HG03354 (cell line): ENCODE measurements at regions not wholly inside any gene's neighbourhood (a gene's known extent, or its start where the extent isn't known, plus 50 kb on each side); places are given as distances from the start of the nearest gene placed in this dataset.
A peak's percentile ranks its signal among the peaks of the same experiment; 100 is the strongest.

ENCODE experiments used
- ATAC-seq: cut with Tn5 transposase; IDR thresholded peaks from one replicate; pipeline ENCODE4 v1.9.1; 2021; ENCODE audit warnings: mild to moderate bottlenecking; ENCODE audit not compliant: unreplicated experiment, poor library complexity, severe bottlenecking

DNA sequence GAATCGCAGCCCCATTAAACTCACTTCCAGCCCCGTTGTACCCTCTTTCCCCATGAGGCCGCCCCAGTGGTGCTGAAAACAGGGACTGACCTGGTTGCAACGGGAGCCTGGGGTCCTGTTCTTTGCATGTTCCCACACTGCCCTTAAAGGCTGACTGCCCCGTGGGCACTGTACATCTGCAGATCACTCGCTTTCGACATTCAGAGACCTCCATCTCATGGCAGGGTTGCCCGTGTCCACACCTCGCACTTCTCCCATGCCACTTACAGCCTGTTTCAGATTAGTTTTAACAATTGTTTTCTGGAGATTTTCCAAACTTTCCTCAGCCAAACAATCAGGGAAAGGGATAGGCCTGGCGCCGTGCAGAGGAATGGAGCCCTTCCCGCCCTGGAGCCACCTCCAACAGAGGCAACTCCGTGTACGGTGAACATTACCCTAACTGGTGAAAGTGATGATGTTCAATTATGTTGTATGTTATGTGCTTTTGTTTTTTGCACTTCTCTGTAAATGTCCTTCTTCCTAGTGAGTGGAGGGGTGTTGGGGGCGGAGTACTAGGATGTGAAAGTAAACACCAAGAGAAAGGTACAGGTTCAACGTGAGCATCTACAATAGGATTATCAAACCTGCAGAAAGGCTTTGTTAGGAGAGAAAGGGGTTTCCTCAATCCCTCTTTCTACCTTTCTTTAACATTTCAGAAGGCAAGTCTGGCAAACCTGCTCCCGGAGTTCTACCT is 262.8 kb downstream of the FOXO1 start:
- no peak for ATAC-seq

- no peak for ATAC-seq
Measured at GRCh38 chr13:40404407-40404806, 262.0 kb downstream of the FOXO1 start.

GRCh38 chr13:40404967-40405716 is 261.3 kb downstream of the FOXO1 start:
- ATAC-seq, result no peak

DNA sequence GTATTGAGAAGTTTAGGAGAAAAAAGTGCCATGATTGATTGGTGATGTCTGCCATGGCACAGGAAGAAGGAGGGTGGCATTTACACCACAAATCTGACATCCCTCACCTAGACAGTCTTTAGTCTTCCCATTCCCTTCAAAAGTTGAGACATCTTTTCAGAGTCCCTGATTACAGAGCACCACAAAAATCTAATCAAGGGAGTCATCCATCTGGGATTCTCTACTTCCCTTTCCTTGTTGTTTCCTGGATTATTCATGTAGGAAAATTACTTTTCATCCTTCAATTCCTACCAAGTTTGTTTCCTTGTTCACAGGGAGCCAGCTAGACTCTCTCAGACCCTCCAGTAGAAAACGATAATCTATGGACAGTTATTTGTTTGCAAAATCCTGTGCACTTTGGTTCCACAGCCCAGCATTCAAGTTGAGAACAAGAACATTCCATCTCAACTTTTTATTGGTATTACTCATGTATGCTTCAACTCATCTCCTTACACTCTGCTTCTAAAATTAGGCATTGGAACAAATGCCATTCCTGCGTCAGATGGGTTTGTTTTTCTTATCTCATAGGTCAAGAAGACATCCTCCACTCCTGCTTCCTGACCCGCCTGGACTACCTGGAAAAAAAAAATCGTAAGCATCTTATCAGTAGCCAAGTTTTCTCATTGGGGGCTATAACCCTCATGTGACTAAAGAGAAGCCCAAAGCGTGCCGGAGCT is 259.9 kb downstream of the FOXO1 start:
- no peak for ATAC-seq

- ATAC-seq, result no peak
Measured at GRCh38 chr13:40407567-40407966, 258.9 kb downstream of the FOXO1 start.

- ATAC-seq, result no peak
Measured at GRCh38 chr13:40408602-40409001, 257.8 kb downstream of the FOXO1 start.

DNA sequence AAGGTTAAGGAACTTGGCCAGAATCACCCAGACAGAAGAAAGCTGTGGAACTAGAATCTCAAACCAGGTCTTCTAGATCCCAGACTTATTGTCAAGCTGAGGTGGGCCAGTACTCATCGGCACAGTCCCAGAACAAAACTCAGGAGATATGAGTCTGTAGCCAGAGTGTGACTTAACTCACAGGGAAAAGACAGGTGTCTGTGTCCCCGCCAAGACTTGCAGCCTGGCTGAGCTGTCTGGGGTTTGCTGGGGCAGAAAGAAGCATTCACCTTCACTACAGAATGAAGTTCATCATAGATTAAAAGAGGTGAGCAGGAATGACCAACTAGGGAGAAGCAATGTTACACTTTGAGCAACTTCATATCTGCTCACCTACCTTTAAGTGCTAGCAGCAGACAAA is 257.2 kb downstream of the FOXO1 start:
- no peak for ATAC-seq

DNA sequence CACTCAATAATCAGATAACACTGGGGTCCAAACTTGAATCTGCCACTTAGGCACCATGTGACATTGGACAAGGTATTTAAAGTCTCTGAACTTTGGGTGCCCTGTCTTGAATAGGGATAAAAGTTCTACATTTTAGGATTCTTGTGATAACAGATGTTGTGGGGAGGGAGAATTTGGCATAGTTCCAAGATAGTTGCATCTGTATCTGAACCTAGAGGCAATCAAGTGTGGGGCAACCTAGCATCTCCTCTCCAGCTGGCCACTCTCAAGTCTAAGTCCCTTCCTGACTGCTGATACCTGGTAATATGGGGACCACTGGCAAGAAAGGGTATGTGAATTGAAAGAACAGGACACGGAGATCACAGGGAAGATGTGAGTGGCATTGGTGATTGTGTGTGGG is 256.1 kb downstream of the FOXO1 start:
- ATAC-seq, result no peak

GRCh38 chr13:40420160-40420740 is 246.2 kb downstream of the FOXO1 start:
- no peak for ATAC-seq

DNA sequence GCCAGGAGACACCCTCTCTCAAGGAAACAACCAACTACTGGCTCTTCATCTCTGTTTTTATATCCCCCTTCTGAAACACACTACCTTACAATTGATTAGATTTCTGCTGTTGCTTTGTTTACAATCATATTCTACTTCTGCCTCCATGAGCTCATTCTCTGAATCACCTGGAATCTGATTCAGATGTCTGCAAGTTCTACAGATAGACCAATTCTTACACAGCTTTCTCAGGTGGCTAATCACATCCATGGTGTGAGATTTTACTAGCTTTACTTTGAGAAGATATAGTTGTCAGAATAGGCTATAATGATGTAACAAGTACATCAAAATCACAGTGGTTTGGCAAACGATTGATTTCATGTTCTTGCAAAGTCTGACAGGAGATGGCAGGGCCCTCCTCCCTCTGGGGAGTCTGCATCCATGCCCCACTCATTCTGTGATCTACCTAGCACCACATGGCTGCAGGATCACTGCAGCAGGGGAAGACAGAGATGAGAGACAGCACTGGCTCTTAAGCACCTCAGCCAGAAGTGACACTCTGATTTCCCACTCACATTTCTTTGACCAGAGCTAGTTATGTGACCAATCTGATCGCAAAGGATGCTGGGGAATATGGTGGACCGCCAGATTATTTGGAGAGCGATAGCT is 243.7 kb downstream of the FOXO1 start:
- no peak for ATAC-seq

- ATAC-seq, result no peak
Measured at GRCh38 chr13:40428354-40428753, 238.1 kb downstream of the FOXO1 start.

- no peak for ATAC-seq
Measured at GRCh38 chr13:40429706-40430545, 236.5 kb downstream of the FOXO1 start.

- peak; percentile 63 for ATAC-seq
Measured at GRCh38 chr13:40432018-40432978, 234.1 kb downstream of the FOXO1 start.

- ATAC-seq, result no peak
Measured at GRCh38 chr13:40433001-40433400, 233.4 kb downstream of the FOXO1 start.

DNA sequence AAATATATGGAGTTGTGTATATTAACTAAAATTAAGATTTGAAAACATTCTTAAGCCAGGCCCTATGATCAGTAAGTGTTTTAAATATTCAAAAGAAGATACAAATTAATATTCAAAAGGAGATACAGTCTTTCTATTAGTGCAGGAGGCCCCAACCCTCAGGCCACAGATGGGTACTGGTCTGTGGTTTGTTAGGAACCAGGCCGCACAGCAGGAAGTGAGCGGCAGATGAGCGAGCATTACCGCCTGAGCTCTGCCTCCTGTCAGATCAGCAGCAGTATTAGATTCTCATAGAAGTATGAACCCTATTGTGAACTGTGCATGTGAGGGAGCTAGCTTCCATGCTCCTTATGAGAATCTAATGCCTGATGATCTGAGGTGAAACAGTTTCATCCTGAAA is 232.9 kb downstream of the FOXO1 start:
- peak; percentile 58 for ATAC-seq

- ATAC-seq, result peak; percentile 36
Measured at GRCh38 chr13:40434516-40435397, 231.7 kb downstream of the FOXO1 start.
